PFSK-1 (cell line): ENCODE measurements at regions not wholly inside any gene's neighbourhood (a gene's known extent, or its start where the extent isn't known, plus 50 kb on each side); places are given as distances from the start of the nearest gene placed in this dataset.

Source experiments
- POLR2AphosphoS5 ChIP-seq: IDR thresholded peaks from 2 replicates; pipeline ENCODE4 v1.6.1; 2012; ENCODE audit warnings: low read depth, mild to moderate bottlenecking, control low read depth, low read length, moderate library complexity
- SIN3A ChIP-seq: IDR thresholded peaks from 2 replicates; pipeline ENCODE4 v1.6.1; 2012; ENCODE audit warnings: mild to moderate bottlenecking, low read length, moderate library complexity, borderline replicate concordance; ENCODE audit not compliant: insufficient read depth
- TAF1 ChIP-seq: IDR thresholded peaks from 2 replicates; pipeline ENCODE4 v1.6.1; 2012; ENCODE audit warnings: low read length, control low read depth, borderline replicate concordance; ENCODE audit not compliant: insufficient read depth
- TF ChIP-seq, protein P1 (sequence below), 2 experiments: IDR thresholded peaks; 2 replicates each; pipeline versions ENCODE4 v1.6.1 to v1.8.0; 2011 to 2012; ENCODE audit warnings: low read depth in 2 of 2, low read length in 2 of 2, control low read depth in 1 of 2, inconsistent platforms in 1 of 2, mild to moderate bottlenecking in 1 of 2, moderate library complexity in 1 of 2; ENCODE audit not compliant: insufficient read depth in 1 of 2

DNA sequence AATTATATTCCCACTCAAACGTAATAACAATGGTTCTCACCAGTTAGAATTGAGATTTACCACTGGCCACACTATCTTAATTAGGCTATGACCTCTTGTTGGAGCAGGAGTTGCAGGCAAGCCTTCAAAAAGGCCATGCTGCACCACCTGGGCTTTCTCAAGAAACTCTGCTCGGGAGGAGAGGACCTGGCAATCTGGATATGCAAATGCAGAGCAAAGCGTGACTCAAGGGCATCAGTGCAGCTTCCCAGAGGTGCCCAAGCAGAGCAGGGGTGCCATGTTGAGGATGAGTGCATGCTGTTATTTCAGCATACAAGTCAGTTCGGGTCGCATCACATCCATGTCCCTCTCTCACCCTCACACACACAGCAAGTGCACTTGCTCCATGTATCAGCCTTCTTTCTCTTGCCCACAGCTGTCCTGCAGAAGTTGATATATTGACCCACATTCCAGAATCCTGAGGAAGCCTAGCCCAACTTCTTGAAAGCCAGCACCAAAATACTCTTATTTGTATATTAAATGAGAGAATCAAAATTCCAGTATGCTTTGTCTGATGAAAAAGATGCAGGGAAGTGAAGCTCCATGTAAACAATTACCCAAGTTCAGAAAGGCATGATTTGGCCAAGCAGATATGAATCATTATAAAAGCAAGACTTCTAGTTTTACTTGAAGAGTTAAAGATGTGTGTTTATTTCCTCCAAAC lies 55.7 kb upstream of the IL6 start:
- TF ChIP-seq TAF1 (no peak), POLR2AphosphoS5 (no peak), SIN3A (no peak)
- TF ChIP-seq, protein P1, sequence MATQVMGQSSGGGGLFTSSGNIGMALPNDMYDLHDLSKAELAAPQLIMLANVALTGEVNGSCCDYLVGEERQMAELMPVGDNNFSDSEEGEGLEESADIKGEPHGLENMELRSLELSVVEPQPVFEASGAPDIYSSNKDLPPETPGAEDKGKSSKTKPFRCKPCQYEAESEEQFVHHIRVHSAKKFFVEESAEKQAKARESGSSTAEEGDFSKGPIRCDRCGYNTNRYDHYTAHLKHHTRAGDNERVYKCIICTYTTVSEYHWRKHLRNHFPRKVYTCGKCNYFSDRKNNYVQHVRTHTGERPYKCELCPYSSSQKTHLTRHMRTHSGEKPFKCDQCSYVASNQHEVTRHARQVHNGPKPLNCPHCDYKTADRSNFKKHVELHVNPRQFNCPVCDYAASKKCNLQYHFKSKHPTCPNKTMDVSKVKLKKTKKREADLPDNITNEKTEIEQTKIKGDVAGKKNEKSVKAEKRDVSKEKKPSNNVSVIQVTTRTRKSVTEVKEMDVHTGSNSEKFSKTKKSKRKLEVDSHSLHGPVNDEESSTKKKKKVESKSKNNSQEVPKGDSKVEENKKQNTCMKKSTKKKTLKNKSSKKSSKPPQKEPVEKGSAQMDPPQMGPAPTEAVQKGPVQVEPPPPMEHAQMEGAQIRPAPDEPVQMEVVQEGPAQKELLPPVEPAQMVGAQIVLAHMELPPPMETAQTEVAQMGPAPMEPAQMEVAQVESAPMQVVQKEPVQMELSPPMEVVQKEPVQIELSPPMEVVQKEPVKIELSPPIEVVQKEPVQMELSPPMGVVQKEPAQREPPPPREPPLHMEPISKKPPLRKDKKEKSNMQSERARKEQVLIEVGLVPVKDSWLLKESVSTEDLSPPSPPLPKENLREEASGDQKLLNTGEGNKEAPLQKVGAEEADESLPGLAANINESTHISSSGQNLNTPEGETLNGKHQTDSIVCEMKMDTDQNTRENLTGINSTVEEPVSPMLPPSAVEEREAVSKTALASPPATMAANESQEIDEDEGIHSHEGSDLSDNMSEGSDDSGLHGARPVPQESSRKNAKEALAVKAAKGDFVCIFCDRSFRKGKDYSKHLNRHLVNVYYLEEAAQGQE (IDR thresholded peaks at IDR 0.05; ENCODE audit: insufficient read depth in 1 of 2, low read depth in 2 of 2, low read length in 2 of 2): no peak
